ENCODE measurements at regions not wholly inside any gene's neighbourhood (a gene's known extent, or its start where the extent isn't known, plus 50 kb on each side); places are given as distances from the start of the nearest gene placed in this dataset.

DNA sequence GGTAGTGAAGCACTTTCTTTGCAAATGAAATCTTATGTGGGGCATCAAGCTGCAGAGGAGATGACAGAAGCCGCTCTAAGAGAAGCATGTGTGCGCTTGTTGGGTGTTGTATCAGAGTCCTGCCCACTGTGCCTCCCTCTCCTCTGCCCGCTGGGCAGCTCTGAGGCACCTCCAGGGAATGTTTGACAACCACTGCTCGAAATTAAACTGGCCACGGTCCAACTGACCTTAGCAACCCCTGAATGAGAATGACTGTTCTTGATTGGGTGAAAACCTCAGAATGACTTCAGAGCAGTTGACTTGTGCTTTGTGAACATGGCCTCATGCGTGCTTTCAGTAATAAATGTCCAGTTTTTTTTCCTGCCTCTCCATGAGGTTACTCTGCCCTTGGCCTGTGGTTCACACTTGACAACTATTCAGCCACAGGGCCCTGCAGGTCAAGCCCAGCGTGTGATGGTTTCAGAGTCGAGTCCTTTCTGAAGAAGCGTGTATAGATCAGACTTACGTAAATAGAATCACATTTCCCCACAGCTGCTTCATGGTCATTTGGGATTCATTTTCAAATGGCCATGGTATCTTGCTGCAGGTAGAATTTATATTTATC is 94.9 kb downstream of the SLC4A3 start:
- Histone ChIP-seq H3K36me3 (ENCODE audit: control insufficient read depth, insufficient read depth, low read length) (no peaks in the 10 kb centered on the region), H4K20me1 (replicated peaks; ENCODE audit: control insufficient read depth, insufficient read depth, low read length) (no peaks in the 10 kb centered on the region), H2AFZ (ENCODE audit: low read depth, low read length) (no peak overlapping the region), H3K9me1 (ENCODE audit: control insufficient read depth, insufficient read depth, low read length) (no peaks in the 10 kb centered on the region), H3K4me1 (replicated peaks in 1 of 2; ENCODE audit: control insufficient read depth in 2 of 2, insufficient read depth in 2 of 2, low read length in 2 of 2) (peaks cover 0 to 17% of the 10 kb centered on the region in 2 experiments; a peak in 2 of 5 replicates), H3K9me3 (replicated peaks; ENCODE audit: control insufficient read depth, insufficient read depth, low read depth, low read length) (no peaks in the 10 kb centered on the region), H3K79me2 (ENCODE audit: control insufficient read depth, insufficient read depth, low read length) (no peaks in the 10 kb centered on the region), H3K27ac (ENCODE audit: extremely low read depth, low read depth, low read length) (no peak overlapping the region), H3K4me2 (ENCODE audit: insufficient read depth, low read length) (no peak overlapping the region), H3K4me3 (no peak overlapping the region), H3K9ac (ENCODE audit: insufficient read depth in 1 of 2, low read depth in 2 of 2, low read length in 2 of 2) (no peak overlapping the region), H3K27me3 (ENCODE audit: control insufficient read depth in 2 of 2, insufficient read depth in 2 of 2, low read length in 2 of 2) (peaks cover 0 to 6% of the 10 kb centered on the region in 2 experiments; a peak in 3 of 5 replicates)
- intact Hi-C loops (cut with micrococcal nuclease) (no loop called here), in situ Hi-C loops (cut with MboI) (no loop called here)
- no peak for ATAC-seq
- FAIRE-seq = no peak
- peak; percentile 42 for TF ChIP-seq NFIC (IDR thresholded peaks at IDR 0.05)
- TF ChIP-seq GTF2F1 (IDR thresholded peaks at IDR 0.05; ENCODE audit: low read depth, low read length) = no peak
- CTCF ChIA-PET (ENCODE audit: low intra/inter-chr PET ratio) = no interaction called here
- no TSS peak for BruUV-seq (replicated peaks)
- DNase-seq (ENCODE audit: extremely low read depth in 1 of 4, low spot score in 3 of 4) = no peak
- POLR2A ChIA-PET = no interaction called here
- 27% methylated on average over 9 of the region's 10 CpGs for WGBS (ENCODE audit: insufficient coverage, low coverage, missing lambda C conversion rate)

DNA sequence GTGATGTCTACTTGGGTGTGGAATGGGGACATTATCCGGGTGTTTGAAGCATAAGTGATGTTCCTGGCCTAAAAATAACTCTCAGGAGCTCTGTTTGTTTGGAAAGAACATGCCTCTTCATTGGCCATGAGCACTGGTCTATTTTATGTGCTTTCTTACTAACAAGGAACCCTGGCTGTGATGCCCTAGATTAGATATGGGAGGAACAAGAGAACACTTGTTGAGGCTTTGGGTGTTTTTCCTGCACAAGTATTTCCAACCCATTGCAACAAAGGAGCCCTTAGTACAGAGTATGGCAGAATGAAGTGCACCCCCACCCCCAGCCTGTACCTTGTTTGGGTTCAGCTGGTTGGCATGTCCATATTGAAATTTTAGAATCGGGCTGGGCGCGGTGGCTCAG is 95.9 kb downstream of the SLC4A3 start:
- Histone ChIP-seq H2AFZ (ENCODE audit: low read depth, low read length) (no peak overlapping the region; the same call in 1 of the 2 replicates), H3K4me3 (no peak overlapping the region), H3K4me1 (replicated peaks in 1 of 2; ENCODE audit: control insufficient read depth in 2 of 2, insufficient read depth in 2 of 2, low read length in 2 of 2) (peaks cover 0 to 17% of the 10 kb centered on the region in 2 experiments; a peak in 2 of 5 replicates), H3K79me2 (ENCODE audit: control insufficient read depth, insufficient read depth, low read length) (no peaks in the 10 kb centered on the region), H3K9me1 (ENCODE audit: control insufficient read depth, insufficient read depth, low read length) (no peaks in the 10 kb centered on the region), H4K20me1 (replicated peaks; ENCODE audit: control insufficient read depth, insufficient read depth, low read length) (no peaks in the 10 kb centered on the region), H3K9me3 (replicated peaks; ENCODE audit: control insufficient read depth, insufficient read depth, low read depth, low read length) (no peaks in the 10 kb centered on the region), H3K27me3 (ENCODE audit: control insufficient read depth in 2 of 2, insufficient read depth in 2 of 2, low read length in 2 of 2) (peaks cover 0 to 6% of the 10 kb centered on the region in 2 experiments; a peak in 3 of 5 replicates), H3K9ac (ENCODE audit: insufficient read depth in 1 of 2, low read depth in 2 of 2, low read length in 2 of 2) (no peak overlapping the region), H3K27ac (ENCODE audit: extremely low read depth, low read depth, low read length) (no peak overlapping the region), H3K4me2 (ENCODE audit: insufficient read depth, low read length) (no peak overlapping the region), H3K36me3 (ENCODE audit: control insufficient read depth, insufficient read depth, low read length) (no peaks in the 10 kb centered on the region)
- intact Hi-C loops (cut with micrococcal nuclease) = no loop called here
- ChIA-PET POLR2A (interaction anchor here (0.6 kb wide), 1 partner anchor 143 kb away, joined by 4 read pairs; no protein-coding TSS in a partner anchor), CTCF (ENCODE audit: low intra/inter-chr PET ratio) (no interaction called here)
- FAIRE-seq = no peak
- no peak for DNase-seq (ENCODE audit: extremely low read depth in 1 of 4, low spot score in 3 of 4)
- BruUV-seq (replicated peaks) = no TSS peak
- in situ Hi-C loops (cut with MboI) = no loop called here
- WGBS (ENCODE audit: insufficient coverage, low coverage, missing lambda C conversion rate) = 34% methylated on average over 4 of the region's 4 CpGs
- ATAC-seq = no peak
- no peak for TF ChIP-seq SP1 (CRISPR knock-in tag; IDR thresholded peaks at IDR 0.05)
- TF ChIP-seq, protein P1, sequence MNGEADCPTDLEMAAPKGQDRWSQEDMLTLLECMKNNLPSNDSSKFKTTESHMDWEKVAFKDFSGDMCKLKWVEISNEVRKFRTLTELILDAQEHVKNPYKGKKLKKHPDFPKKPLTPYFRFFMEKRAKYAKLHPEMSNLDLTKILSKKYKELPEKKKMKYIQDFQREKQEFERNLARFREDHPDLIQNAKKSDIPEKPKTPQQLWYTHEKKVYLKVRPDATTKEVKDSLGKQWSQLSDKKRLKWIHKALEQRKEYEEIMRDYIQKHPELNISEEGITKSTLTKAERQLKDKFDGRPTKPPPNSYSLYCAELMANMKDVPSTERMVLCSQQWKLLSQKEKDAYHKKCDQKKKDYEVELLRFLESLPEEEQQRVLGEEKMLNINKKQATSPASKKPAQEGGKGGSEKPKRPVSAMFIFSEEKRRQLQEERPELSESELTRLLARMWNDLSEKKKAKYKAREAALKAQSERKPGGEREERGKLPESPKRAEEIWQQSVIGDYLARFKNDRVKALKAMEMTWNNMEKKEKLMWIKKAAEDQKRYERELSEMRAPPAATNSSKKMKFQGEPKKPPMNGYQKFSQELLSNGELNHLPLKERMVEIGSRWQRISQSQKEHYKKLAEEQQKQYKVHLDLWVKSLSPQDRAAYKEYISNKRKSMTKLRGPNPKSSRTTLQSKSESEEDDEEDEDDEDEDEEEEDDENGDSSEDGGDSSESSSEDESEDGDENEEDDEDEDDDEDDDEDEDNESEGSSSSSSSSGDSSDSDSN (IDR thresholded peaks at IDR 0.05; ENCODE audit: borderline replicate concordance in 1 of 2, low read depth in 2 of 2, low read length in 2 of 2) = no peak
- TF ChIP-seq ARID1B (IDR thresholded peaks at IDR 0.05) = no peak
- TF ChIP-seq RFX5 (IDR thresholded peaks at IDR 0.05; ENCODE audit: low read depth, low read length) = no peak
- TF ChIP-seq, protein P2, sequence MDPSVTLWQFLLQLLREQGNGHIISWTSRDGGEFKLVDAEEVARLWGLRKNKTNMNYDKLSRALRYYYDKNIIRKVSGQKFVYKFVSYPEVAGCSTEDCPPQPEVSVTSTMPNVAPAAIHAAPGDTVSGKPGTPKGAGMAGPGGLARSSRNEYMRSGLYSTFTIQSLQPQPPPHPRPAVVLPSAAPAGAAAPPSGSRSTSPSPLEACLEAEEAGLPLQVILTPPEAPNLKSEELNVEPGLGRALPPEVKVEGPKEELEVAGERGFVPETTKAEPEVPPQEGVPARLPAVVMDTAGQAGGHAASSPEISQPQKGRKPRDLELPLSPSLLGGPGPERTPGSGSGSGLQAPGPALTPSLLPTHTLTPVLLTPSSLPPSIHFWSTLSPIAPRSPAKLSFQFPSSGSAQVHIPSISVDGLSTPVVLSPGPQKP (CRISPR knock-in tag; IDR thresholded peaks at IDR 0.05) = no peak
- no peak for TF ChIP-seq CBFA2T2 (conservative IDR thresholded peaks at IDR 0.05)
- TF ChIP-seq HNRNPK (IDR thresholded peaks at IDR 0.05; ENCODE audit: low read depth, low read length, poor library complexity, severe bottlenecking) = no peak
- no peak for TF ChIP-seq SIRT6 (IDR thresholded peaks at IDR 0.05; ENCODE audit: low read depth, low read length)
- TF ChIP-seq, protein P3, sequence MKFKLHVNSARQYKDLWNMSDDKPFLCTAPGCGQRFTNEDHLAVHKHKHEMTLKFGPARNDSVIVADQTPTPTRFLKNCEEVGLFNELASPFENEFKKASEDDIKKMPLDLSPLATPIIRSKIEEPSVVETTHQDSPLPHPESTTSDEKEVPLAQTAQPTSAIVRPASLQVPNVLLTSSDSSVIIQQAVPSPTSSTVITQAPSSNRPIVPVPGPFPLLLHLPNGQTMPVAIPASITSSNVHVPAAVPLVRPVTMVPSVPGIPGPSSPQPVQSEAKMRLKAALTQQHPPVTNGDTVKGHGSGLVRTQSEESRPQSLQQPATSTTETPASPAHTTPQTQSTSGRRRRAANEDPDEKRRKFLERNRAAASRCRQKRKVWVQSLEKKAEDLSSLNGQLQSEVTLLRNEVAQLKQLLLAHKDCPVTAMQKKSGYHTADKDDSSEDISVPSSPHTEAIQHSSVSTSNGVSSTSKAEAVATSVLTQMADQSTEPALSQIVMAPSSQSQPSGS (CRISPR knock-in tag; IDR thresholded peaks at IDR 0.05) = no peak

Data from K562 (cell line).